ENCODE measurements at regions not wholly inside any gene's neighbourhood (a gene's known extent, or its start where the extent isn't known, plus 50 kb on each side); places are given as distances from the start of the nearest gene placed in this dataset.
"Not testable (repeated sequence)": the region's sequence is repeated elsewhere in the genome, so short reads cannot be mapped to it uniquely, and the experiment has no call there.

GRCh38 chr20:30719415-30720199 is 537.9 kb upstream of the DEFB115 start:
- H3K27ac ChIP-seq (replicated peaks in 1 of 4); H3K4me1 ChIP-seq; intact Hi-C loops (cut with DNase I); H3K27me3 ChIP-seq; H3K4me3 ChIP-seq; DNase-seq (ENCODE audit: extremely low spot score); H3K9me3 ChIP-seq; H3K36me3 ChIP-seq: not testable (repeated sequence)
- 70% methylated on average over 6 of the region's 6 CpGs for WGBS

- Histone ChIP-seq H3K27ac (replicated peaks in 1 of 4) (peak overlapping the region in 1 of 4 donors; percentile 66), H3K4me3 (peak overlapping the region in 3 of 4 donors; percentile 47 to 51 (median 50)), H3K27me3 (peaks cover 0 to 12% (median 0%) of the 10 kb centered on the region in 4 donors)
- H3K4me1 ChIP-seq; H3K9me3 ChIP-seq; H3K36me3 ChIP-seq; intact Hi-C loops (cut with DNase I); DNase-seq (ENCODE audit: extremely low spot score): not testable (repeated sequence)
- 19% methylated on average over 16 of the region's 27 CpGs for WGBS
Observed at GRCh38 chr20:30723511-30723910, 534.0 kb upstream of the DEFB115 start.

- 21% methylated on average over 23 of the region's 51 CpGs for WGBS
- DNase-seq (ENCODE audit: extremely low spot score); H3K4me1 ChIP-seq; H3K9me3 ChIP-seq; H3K36me3 ChIP-seq; intact Hi-C loops (cut with DNase I): not testable (repeated sequence)
- Histone ChIP-seq H3K4me3 (peak overlapping the region in 3 of 4 donors; percentile 47 to 51 (median 50)), H3K27ac (replicated peaks in 1 of 4) (peak overlapping the region in 1 of 4 donors; percentile 66), H3K27me3 (peaks cover 0 to 12% (median 0%) of the 10 kb centered on the region in 4 donors)
- TF ChIP-seq CTCF (IDR thresholded peaks at IDR 0.05), result peak in 1 of 3 experiments; percentile 18
Observed at GRCh38 chr20:30723934-30724687, 533.4 kb upstream of the DEFB115 start.

- 87% methylated on average over 18 of the region's 24 CpGs for WGBS
- H3K36me3 ChIP-seq; H3K9me3 ChIP-seq; H3K4me1 ChIP-seq; DNase-seq (ENCODE audit: extremely low spot score); intact Hi-C loops (cut with DNase I); H3K27ac ChIP-seq (replicated peaks in 1 of 4): not testable (repeated sequence)
- Histone ChIP-seq H3K4me3 (peak overlapping the region in 3 of 4 donors; percentile 47 to 51 (median 50)), H3K27me3 (peaks cover 0 to 12% (median 0%) of the 10 kb centered on the region in 4 donors)
Observed at GRCh38 chr20:30724688-30725074, 532.8 kb upstream of the DEFB115 start.

GRCh38 chr20:30725188-30725587 is 532.3 kb upstream of the DEFB115 start:
- H3K4me1 ChIP-seq; DNase-seq (ENCODE audit: extremely low spot score); intact Hi-C loops (cut with DNase I); H3K36me3 ChIP-seq; H3K9me3 ChIP-seq; H3K27ac ChIP-seq (replicated peaks in 1 of 4); H3K4me3 ChIP-seq: not testable (repeated sequence)
- WGBS, result 92% methylated on average over 12 of the region's 19 CpGs
- H3K27me3 ChIP-seq, result peaks cover 0 to 12% (median 0%) of the 10 kb centered on the region in 4 donors

GRCh38 chr20:30728271-30728885 is 529.1 kb upstream of the DEFB115 start:
- H3K27me3 ChIP-seq, result peaks cover 0 to 11% (median 0%) of the 10 kb centered on the region in 4 donors
- H3K4me3 ChIP-seq; H3K4me1 ChIP-seq; H3K36me3 ChIP-seq; H3K9me3 ChIP-seq; intact Hi-C loops (cut with DNase I); DNase-seq (ENCODE audit: extremely low spot score); H3K27ac ChIP-seq (replicated peaks in 1 of 4): not testable (repeated sequence)
- WGBS, result 91% methylated on average over 4 of the region's 38 CpGs

Small RNAs in the stretch of these regions (small RNA-seq; reads per million reads assigned to genes)
- 0.08 to 1.2 (median 0.37) reads per million in 3 donors for gene RF00002
- 0 reads per million in 3 donors for gene RF00026
